ENCODE measurements at regions not wholly inside any gene's neighbourhood (a gene's known extent, or its start where the extent isn't known, plus 50 kb on each side); places are given as distances from the start of the nearest gene placed in this dataset.

DNA sequence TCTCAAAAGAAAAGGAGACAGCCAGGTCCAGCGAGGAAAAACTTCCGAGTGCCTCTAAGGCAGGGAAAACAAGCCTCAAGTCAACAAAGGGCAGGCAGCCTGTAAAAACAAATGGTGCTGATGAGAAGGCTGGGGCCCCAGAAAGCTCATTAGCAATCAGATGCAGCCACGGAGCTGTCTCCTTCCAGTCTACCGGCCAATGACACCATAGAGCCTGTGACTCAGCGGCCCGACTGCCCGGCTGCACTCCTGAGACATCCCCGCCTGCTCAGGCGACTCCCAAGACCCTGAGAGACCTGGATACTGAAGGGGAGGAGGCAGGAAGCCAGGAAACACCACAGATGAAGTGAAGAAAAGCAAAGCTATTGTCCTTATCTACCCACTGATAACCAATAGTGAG is 120.1 kb upstream of the HDDC2 start:
- TF ChIP-seq, protein P1, sequence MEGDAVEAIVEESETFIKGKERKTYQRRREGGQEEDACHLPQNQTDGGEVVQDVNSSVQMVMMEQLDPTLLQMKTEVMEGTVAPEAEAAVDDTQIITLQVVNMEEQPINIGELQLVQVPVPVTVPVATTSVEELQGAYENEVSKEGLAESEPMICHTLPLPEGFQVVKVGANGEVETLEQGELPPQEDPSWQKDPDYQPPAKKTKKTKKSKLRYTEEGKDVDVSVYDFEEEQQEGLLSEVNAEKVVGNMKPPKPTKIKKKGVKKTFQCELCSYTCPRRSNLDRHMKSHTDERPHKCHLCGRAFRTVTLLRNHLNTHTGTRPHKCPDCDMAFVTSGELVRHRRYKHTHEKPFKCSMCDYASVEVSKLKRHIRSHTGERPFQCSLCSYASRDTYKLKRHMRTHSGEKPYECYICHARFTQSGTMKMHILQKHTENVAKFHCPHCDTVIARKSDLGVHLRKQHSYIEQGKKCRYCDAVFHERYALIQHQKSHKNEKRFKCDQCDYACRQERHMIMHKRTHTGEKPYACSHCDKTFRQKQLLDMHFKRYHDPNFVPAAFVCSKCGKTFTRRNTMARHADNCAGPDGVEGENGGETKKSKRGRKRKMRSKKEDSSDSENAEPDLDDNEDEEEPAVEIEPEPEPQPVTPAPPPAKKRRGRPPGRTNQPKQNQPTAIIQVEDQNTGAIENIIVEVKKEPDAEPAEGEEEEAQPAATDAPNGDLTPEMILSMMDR (IDR thresholded peaks at IDR 0.05) = no peak
- TF ChIP-seq POLR2A (IDR thresholded peaks at IDR 0.05) = no peak
- no peak for TF ChIP-seq EP300 (IDR thresholded peaks at IDR 0.05; ENCODE audit: low read depth)
- TF ChIP-seq POLR2AphosphoS5 (IDR thresholded peaks at IDR 0.05) = no peak

Measured in transverse colon (tissue), 4 donors.